H1 (cell line): ENCODE measurements at regions not wholly inside any gene's neighbourhood (a gene's known extent, or its start where the extent isn't known, plus 50 kb on each side); places are given as distances from the start of the nearest gene placed in this dataset.

Source experiments
- CTCF ChIA-PET: fragments of 300-600 bp; sonication (Branson Sonifier 250); formaldehyde crosslinking; loops from one replicate; lab custom pipeline; 2021; ENCODE audit not compliant: partially characterized antibody; lab: Charles Lee
- POLR2A ChIA-PET: fragments of 300-600 bp; sonication (Branson Sonifier 250); formaldehyde crosslinking; loops from one replicate; lab custom pipeline; 2021; ENCODE audit warnings: inconsistent platforms; ENCODE audit not compliant: partially characterized antibody; lab: Charles Lee
- DNase-seq, 2 experiments: peaks; one replicate each; pipeline versions ENCODE4 v3.0.0 to v3.0.0-alpha.2; 2010 to 2022; ENCODE audit warnings: low spot score in 2 of 2, low read depth in 1 of 2, mixed read lengths in 1 of 2
- FAIRE-seq: peaks from 2 replicates; lab custom pipeline; 2011; peaks lifted over from hg19 to GRCh38; lab: Jason Lieb, UNC
- H2AFZ ChIP-seq: 2 replicates; pipeline ENCODE4 v1.8.1; 2012; ENCODE audit warnings: low read length, inconsistent platforms
- H2AK5ac ChIP-seq: 2 replicates; pipeline ENCODE4 v1.6.1; 2013; ENCODE audit warnings: low read depth, low read length
- H2BK120ac ChIP-seq: replicated peaks from 2 replicates; pipeline ENCODE3; 2013; ENCODE audit warnings: low read depth, low read length, inconsistent platforms
- H2BK12ac ChIP-seq: 2 replicates; pipeline ENCODE4 v1.6.1; 2013; ENCODE audit warnings: low read depth, low read length
- H2BK15ac ChIP-seq: 2 replicates; pipeline ENCODE4 v1.6.1; 2013; ENCODE audit warnings: low read length
- H2BK20ac ChIP-seq: 2 replicates; pipeline ENCODE4 v1.6.1; 2013; ENCODE audit warnings: low read length
- H2BK5ac ChIP-seq: 2 replicates; pipeline ENCODE4 v1.6.1; 2013; ENCODE audit warnings: low read depth, low read length
- H3K14ac ChIP-seq: 2 replicates; pipeline ENCODE4 v1.6.1; 2013; ENCODE audit warnings: inconsistent platforms; ENCODE audit not compliant: insufficient read length
- H3K18ac ChIP-seq: 2 replicates; pipeline ENCODE4 v1.6.1; 2013; ENCODE audit warnings: low read length; ENCODE audit errors: extremely low read depth
- H3K23ac ChIP-seq: 2 replicates; pipeline ENCODE4 v1.6.1; 2013; ENCODE audit warnings: inconsistent platforms; ENCODE audit not compliant: insufficient read length
- H3K23me2 ChIP-seq: 2 replicates; pipeline ENCODE4 v1.6.1; 2013; ENCODE audit warnings: low read depth, low read length
- H3K27ac ChIP-seq: 2 replicates; pipeline ENCODE4 v1.6.1; 2011; ENCODE audit warnings: low read depth, low read length, inconsistent platforms
- H3K27me3 ChIP-seq, 4 experiments: replicated peaks in 1 of 4; 1 replicate in 1 of 4; 2 replicates in 3 of 4; pipeline versions ENCODE4 v1.6.1 to v1.8.1; 2011 to 2013; ENCODE audit warnings: low read length in 3 of 4, mild to moderate bottlenecking in 3 of 4, inconsistent platforms in 2 of 4, mixed read lengths in 2 of 4, moderate library complexity in 1 of 4; ENCODE audit not compliant: control insufficient read depth in 3 of 4, insufficient read depth in 3 of 4; ENCODE audit errors: extremely low read depth in 1 of 4
- H3K36me3 ChIP-seq, 4 experiments: 2 replicates each; pipeline versions ENCODE4 v1.6.1 to v1.8.1; 2011 to 2013; ENCODE audit warnings: mild to moderate bottlenecking in 4 of 4, low read length in 3 of 4, moderate library complexity in 2 of 4, control low read depth in 1 of 4, inconsistent platforms in 1 of 4; ENCODE audit not compliant: insufficient read depth in 4 of 4, control insufficient read depth in 2 of 4
- H3K4ac ChIP-seq: replicated peaks from 2 replicates; pipeline ENCODE3; 2013; ENCODE audit warnings: low read length, low read depth, mixed read lengths, inconsistent platforms; ENCODE audit not compliant: insufficient read length
- H3K4me1 ChIP-seq, 4 experiments: replicated peaks in 1 of 4; 1 replicate in 1 of 4; 2 replicates in 3 of 4; pipeline versions ENCODE4 v1.6.1 to v1.8.1; 2011 to 2013; ENCODE audit warnings: low read length in 3 of 4, inconsistent platforms in 2 of 4, mixed read lengths in 1 of 4; ENCODE audit not compliant: insufficient read depth in 4 of 4, control insufficient read depth in 3 of 4
- H3K4me2 ChIP-seq, 2 experiments: 2 replicates each; pipeline versions ENCODE4 v1.6.1 to v1.8.1; 2011 to 2013; ENCODE audit warnings: low read depth in 2 of 2, low read length in 2 of 2, control low read depth in 1 of 2, inconsistent platforms in 1 of 2, mild to moderate bottlenecking in 1 of 2; ENCODE audit not compliant: insufficient read depth in 1 of 2
- H3K4me3 ChIP-seq, 4 experiments: fragments of 200-600, 300-600 bp in 1 of 4; sonication (generic), shearing (Covaris generic), sonication (Bioruptor Twin) in 1 of 4; 2 replicates each; pipeline versions ENCODE4 v1.5.1 to v1.8.1; 2011 to 2016; ENCODE audit warnings: low read length in 4 of 4, low read depth in 3 of 4, control low read depth in 2 of 4, inconsistent platforms in 2 of 4, mild to moderate bottlenecking in 2 of 4, mixed read lengths in 1 of 4, moderate library complexity in 1 of 4; ENCODE audit not compliant: insufficient read depth in 2 of 4; ENCODE audit errors: extremely low read depth in 1 of 4
- H3K56ac ChIP-seq: replicated peaks from 2 replicates; pipeline ENCODE3; 2013; ENCODE audit warnings: low read depth, mild to moderate bottlenecking, mixed read lengths, low read length, inconsistent platforms; ENCODE audit not compliant: insufficient read length
- H3K79me1 ChIP-seq: 2 replicates; pipeline ENCODE4 v1.6.1; 2013; ENCODE audit warnings: low read depth, low read length, control low read depth
- H3K79me2 ChIP-seq, 2 experiments: 2 replicates each; pipeline versions ENCODE4 v1.6.1 to v1.8.1; 2012 to 2013; ENCODE audit warnings: low read length in 2 of 2, mild to moderate bottlenecking in 2 of 2, inconsistent platforms in 1 of 2; ENCODE audit not compliant: insufficient read depth in 2 of 2, control insufficient read depth in 1 of 2
- H3K9ac ChIP-seq, 4 experiments: replicated peaks in 1 of 4; 1 replicate in 1 of 4; 2 replicates in 3 of 4; pipeline versions ENCODE4 v1.6.1 to v1.8.1; 2011 to 2013; ENCODE audit warnings: low read depth in 3 of 4, low read length in 3 of 4, control low read depth in 2 of 4, mild to moderate bottlenecking in 2 of 4, moderate library complexity in 2 of 4, inconsistent platforms in 1 of 4; ENCODE audit errors: extremely low read depth in 1 of 4
- H3K9me3 ChIP-seq, 2 experiments: 2 replicates each; pipeline versions ENCODE4 v1.6.1 to v1.8.1; 2012 to 2013; ENCODE audit warnings: mild to moderate bottlenecking in 2 of 2, moderate library complexity in 2 of 2, control low read depth in 1 of 2, inconsistent platforms in 1 of 2, low read depth in 1 of 2, low read length in 1 of 2, mixed read lengths in 1 of 2; ENCODE audit not compliant: insufficient read depth in 2 of 2
- H4K20me1 ChIP-seq, 2 experiments: replicated peaks in 1 of 2; 2 replicates each; pipeline versions ENCODE3 to v1.8.1; 2011 to 2013; ENCODE audit warnings: inconsistent platforms in 2 of 2, low read length in 2 of 2, mild to moderate bottlenecking in 1 of 2; ENCODE audit not compliant: insufficient read depth in 2 of 2, control insufficient read depth in 1 of 2
- H4K5ac ChIP-seq: 2 replicates; pipeline ENCODE4 v1.6.1; 2013; ENCODE audit warnings: low read length, low read depth, mixed read lengths, inconsistent platforms; ENCODE audit not compliant: insufficient read length
- H4K8ac ChIP-seq: 2 replicates; pipeline ENCODE4 v1.8.0; 2013; ENCODE audit warnings: mild to moderate bottlenecking, moderate library complexity, low read length, inconsistent platforms; ENCODE audit not compliant: insufficient read depth; ENCODE audit errors: extremely low read depth
- H4K91ac ChIP-seq: replicated peaks from 2 replicates; pipeline ENCODE3; 2013; ENCODE audit warnings: low read length, mixed read lengths, inconsistent platforms; ENCODE audit not compliant: insufficient read length
- EP300 ChIP-seq, 2 experiments: IDR thresholded peaks; 1 replicate in 1 of 2; 2 replicates in 1 of 2; pipeline ENCODE4 v1.6.1; 2011 to 2012; ENCODE audit warnings: low read depth in 2 of 2, low read length in 2 of 2, mild to moderate bottlenecking in 2 of 2, borderline replicate concordance in 1 of 2, inconsistent platforms in 1 of 2, moderate library complexity in 1 of 2
- KDM4A ChIP-seq: IDR thresholded peaks from one replicate; pipeline ENCODE4 v1.7.1; 2012; ENCODE audit warnings: low read depth, mild to moderate bottlenecking, moderate library complexity, low read length, inconsistent platforms; ENCODE audit not compliant: severe bottlenecking
- MAFK ChIP-seq: IDR thresholded peaks from 2 replicates; pipeline ENCODE4 v1.6.1; 2012; ENCODE audit warnings: low read depth, mild to moderate bottlenecking, improper control_type of control experiment, low read length
- NRF1 ChIP-seq: IDR thresholded peaks from 2 replicates; pipeline ENCODE4 v1.6.1; 2011; ENCODE audit warnings: mild to moderate bottlenecking, low read depth, low read length, improper control_type of control experiment
- POLR2AphosphoS5 ChIP-seq: IDR thresholded peaks from 2 replicates; pipeline ENCODE4 v1.6.1; 2011; ENCODE audit warnings: low read depth, low read length
- POU5F1 ChIP-seq: IDR thresholded peaks from 2 replicates; pipeline ENCODE4 v1.6.1; 2011; ENCODE audit warnings: low read depth, mild to moderate bottlenecking, low read length, moderate library complexity
- RNF2 ChIP-seq: fragments of 200-900, 300-1000 bp; sonication (generic); IDR thresholded peaks from 2 replicates; pipeline ENCODE4 v1.7.1; 2016; ENCODE audit warnings: borderline replicate concordance, low read depth, mild to moderate bottlenecking, antibody characterized with exemption, low read length; ENCODE audit not compliant: poor library complexity, severe bottlenecking; ENCODE audit errors: missing control alignments
- SAP30 ChIP-seq: fragments of 300-600 bp; sonication (generic); IDR thresholded peaks from 2 replicates; pipeline ENCODE4 v1.7.1; 2012; ENCODE audit warnings: low read length, moderate library complexity, mild to moderate bottlenecking, inconsistent platforms; ENCODE audit not compliant: insufficient read depth, insufficient replicate concordance
- SIN3A ChIP-seq, 2 experiments: IDR thresholded peaks in 1 of 2; conservative IDR thresholded peaks in 1 of 2; 2 replicates each; pipeline ENCODE4 v1.6.1; 2011 to 2012; ENCODE audit warnings: low read length in 2 of 2, improper control_type of control experiment in 1 of 2, low read depth in 1 of 2, mild to moderate bottlenecking in 1 of 2
- SIRT6 ChIP-seq: IDR thresholded peaks from one replicate; pipeline ENCODE4 v1.7.1; 2012; ENCODE audit warnings: low read length, inconsistent platforms
- TAF1 ChIP-seq: IDR thresholded peaks from 2 replicates; pipeline ENCODE4 v1.6.1; 2011; ENCODE audit warnings: mild to moderate bottlenecking, low read depth, low read length
- TAF7 ChIP-seq: optimal IDR thresholded peaks from 2 replicates; pipeline ENCODE3; 2011; ENCODE audit warnings: low read depth, mild to moderate bottlenecking, inconsistent platforms, low read length, moderate library complexity, borderline replicate concordance
- YY1 ChIP-seq: IDR thresholded peaks from 2 replicates; pipeline ENCODE4 v1.6.1; 2011; ENCODE audit warnings: low read depth, mild to moderate bottlenecking, low read length
- WGBS, 2 experiments: shearing (Covaris generic) in 1 of 2; methylation state at CpG; one replicate each; pipeline versions ENCODE4 v1.1.6 to v1.1.7; 2013 to 2015; ENCODE audit warnings: low lambda C conversion rate in 2 of 2, mixed read lengths in 2 of 2, inconsistent platforms in 1 of 2, low coverage in 1 of 2, missing lambda C conversion rate in 1 of 2; ENCODE audit not compliant: insufficient replicate concordance in 2 of 2, insufficient coverage in 1 of 2, insufficient read length in 1 of 2; ENCODE audit errors: extremely low coverage in 1 of 2, missing lambda C conversion rate in 1 of 2; 5-methylcytosine and 5-hydroxymethylcytosine counted together

- Histone ChIP-seq H3K79me1 (no peaks in the 10 kb centered on the region), H3K4me3 (no peak overlapping the region), H3K4me2 (no peak overlapping the region), H3K4ac (no peak overlapping the region), H3K9me3 (no peaks in the 10 kb centered on the region), H2BK15ac (no peak overlapping the region), H2BK20ac (no peak overlapping the region), H3K23ac (no peak overlapping the region), H2AFZ (no peak overlapping the region), H3K36me3 (no peaks in the 10 kb centered on the region), H4K8ac (no peak overlapping the region), H4K5ac (no peak overlapping the region), H3K18ac (no peak overlapping the region), H2BK5ac (no peak overlapping the region), H3K4me1 (no peaks in the 10 kb centered on the region), H2BK120ac (no peak overlapping the region), H3K14ac (no peak overlapping the region), H3K9ac (no peak overlapping the region), H2BK12ac (no peak overlapping the region), H4K20me1 (no peaks in the 10 kb centered on the region), H3K27ac (no peak overlapping the region), H4K91ac (no peak overlapping the region), H3K27me3 (no peaks in the 10 kb centered on the region), H2AK5ac (no peak overlapping the region), H3K23me2 (no peaks in the 10 kb centered on the region; the same call in 1 of the 2 replicates), H3K79me2 (no peaks in the 10 kb centered on the region), H3K56ac (no peak overlapping the region)
- POLR2A ChIA-PET: no interaction called here
- FAIRE-seq (no peak), DNase-seq (no peak)
- TF ChIP-seq SAP30 (no peak), MAFK (no peak), TAF1 (no peak), RNF2 (no peak), TAF7 (no peak), POU5F1 (no peak), SIN3A (conservative IDR thresholded peaks at IDR 0.05 in 1 of 2, IDR thresholded peaks at IDR 0.05 in 1 of 2; ENCODE audit: low read depth in 1 of 2, low read length in 2 of 2) (no peak), KDM4A (no peak), NRF1 (no peak), POLR2AphosphoS5 (no peak), SIRT6 (no peak), EP300 (IDR thresholded peaks at IDR 0.05; ENCODE audit: borderline replicate concordance in 1 of 2, low read depth in 2 of 2, low read length in 2 of 2) (no peak), YY1 (no peak)
- 89% methylated on average over 3 of the region's 3 CpGs; no CpG with 5 or more reads in 1 of the 2 experiments for WGBS, 2 experiments
- CTCF ChIA-PET: interaction anchor here (0.9 to 1.7 kb wide), 3 partner anchors 11 to 1675 kb away, joined by 3 to 5 read pairs (median 3); no protein-coding TSS in a partner anchor
Observed at GRCh38 chr6:10190042-10190441, 224.8 kb downstream of the TFAP2A start.
